HG03457 (cell line): ENCODE measurements at regions not wholly inside any gene's neighbourhood (a gene's known extent, or its start where the extent isn't known, plus 50 kb on each side); places are given as distances from the start of the nearest gene placed in this dataset.
"Not testable (repeated sequence)": the region's sequence is repeated elsewhere in the genome, so short reads cannot be mapped to it uniquely, and the experiment has no call there.

ENCODE experiments used
- ATAC-seq: cut with Tn5 transposase; IDR thresholded peaks from one replicate; pipeline ENCODE4 v1.9.1; 2021; ENCODE audit warnings: moderate number of reproducible peaks; ENCODE audit not compliant: unreplicated experiment

DNA sequence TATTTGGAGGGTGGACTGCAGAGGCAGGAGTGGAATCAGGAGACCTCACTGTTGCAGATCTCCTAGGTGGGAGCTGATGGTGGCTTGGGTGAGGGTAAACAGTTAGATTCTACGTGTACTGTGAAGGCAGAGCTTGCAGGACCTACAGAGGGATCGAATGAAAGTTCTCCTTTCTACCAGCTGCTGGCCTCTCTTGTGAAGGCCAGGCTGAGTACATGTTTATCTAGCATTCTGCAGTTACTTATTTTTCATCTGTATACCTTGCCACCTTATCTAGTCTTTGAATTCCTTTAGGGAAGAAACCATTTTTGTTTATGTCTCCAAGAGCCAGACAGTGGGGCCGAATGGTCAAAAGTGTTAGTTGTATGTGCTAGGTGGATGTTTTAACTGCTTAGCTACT is 57.6 kb downstream of the PTTG1 start:
- no peak for ATAC-seq

DNA sequence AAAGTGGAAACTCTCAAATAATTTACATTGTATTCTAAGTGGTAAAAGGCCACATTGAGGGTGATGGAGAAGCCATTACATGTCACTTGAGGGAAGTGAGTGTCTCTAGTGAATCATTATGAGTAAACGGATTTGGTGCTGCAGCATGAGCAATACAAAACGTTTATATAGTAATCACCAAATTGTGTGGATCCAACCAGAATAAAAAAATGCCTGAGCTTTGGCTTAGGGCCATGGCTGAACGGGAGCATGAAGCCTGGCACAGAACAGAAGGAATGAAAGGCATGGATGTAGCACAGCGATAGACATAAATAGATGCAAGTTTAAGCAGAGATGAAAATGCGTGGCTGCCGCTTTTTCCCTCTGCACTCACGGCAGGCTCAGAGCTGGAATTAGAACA is 58.3 kb downstream of the PTTG1 start:
- ATAC-seq: no peak

DNA sequence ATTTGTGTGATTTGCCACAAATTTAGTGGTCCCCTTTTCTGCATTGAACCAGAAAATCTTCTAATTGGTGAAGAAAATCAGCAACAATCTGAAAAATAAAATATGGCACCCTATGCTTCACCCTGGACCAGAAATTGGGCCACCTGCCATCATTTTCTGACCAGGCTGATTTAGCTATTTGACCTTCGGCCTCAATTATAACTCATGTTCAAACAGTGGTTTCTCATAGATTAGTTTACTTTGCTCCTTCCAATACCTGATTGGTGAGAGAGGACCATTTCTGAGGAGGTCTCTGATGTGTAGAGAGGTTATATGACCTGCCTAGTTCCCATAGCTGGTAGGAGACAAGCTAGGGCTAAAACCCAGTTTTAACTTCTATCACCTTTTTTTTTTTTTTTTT is 59.0 kb downstream of the PTTG1 start:
- no peak for ATAC-seq

DNA sequence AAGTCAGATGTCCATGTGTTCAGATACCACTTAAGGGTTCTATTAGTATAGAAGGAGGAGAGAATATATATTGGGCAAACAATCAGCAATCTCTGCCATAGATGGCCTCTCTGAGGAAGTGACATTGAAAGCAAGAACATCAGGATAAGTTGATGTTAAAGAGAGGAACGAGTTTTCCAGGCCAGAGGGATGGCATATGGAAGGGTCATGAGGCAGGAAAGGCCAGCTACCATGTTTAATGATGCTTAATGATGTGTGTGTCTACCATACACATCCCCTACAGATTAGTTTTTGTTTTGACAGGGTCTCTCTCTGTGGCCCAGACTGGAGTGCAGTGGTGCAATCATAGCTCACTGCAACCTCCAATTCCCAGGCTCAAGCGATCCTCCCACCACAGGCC is 63.0 kb downstream of the PTTG1 start:
- ATAC-seq: no peak

DNA sequence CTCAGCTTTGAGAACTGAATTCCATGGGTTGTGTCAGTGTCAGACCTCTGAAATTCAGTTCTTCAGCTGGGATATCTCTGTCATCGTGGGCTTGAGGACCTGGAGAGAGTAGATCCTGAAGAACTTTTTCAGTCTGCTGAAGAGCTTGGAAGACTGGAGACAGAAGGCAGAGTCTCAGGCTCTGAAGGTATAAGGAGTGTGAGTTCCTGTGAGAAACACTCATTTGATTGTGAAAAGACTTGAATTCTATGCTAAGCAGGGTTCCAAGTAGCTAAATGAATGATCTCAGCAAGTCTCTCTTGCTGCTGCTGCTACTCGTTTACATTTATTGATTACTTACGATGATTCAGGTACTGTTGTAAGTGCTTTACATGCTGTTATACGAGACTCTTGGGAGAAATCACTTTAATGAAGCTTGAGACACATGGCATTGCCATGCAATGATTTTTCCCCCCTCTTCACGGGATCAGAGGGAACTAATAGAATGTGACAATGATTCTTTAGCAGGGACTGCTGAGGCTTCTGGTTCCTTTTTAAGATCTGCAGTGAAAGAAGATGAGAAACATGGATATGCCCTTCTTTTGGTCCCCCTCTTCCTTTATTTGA is 63.8 kb downstream of the PTTG1 start:
- ATAC-seq: no peak

DNA sequence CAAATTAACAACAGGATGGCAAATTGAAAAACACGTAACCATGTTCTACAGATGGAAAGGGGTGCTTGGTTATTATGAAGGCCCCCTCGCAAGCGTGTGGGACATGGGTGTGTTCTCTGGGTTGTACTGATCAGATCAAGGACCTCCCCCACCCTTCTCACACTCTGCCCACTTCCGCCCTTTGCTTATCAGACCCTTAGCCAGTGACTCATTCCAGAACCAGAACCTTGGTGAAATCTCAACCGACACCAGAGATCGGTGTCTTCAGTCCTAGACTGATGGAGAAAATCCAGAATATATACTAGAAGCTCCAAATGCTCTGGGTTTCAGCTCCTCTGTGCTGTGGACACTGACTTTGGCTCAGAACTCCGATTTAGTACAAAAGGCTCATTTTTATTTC is 64.9 kb downstream of the PTTG1 start:
- ATAC-seq: no peak

DNA sequence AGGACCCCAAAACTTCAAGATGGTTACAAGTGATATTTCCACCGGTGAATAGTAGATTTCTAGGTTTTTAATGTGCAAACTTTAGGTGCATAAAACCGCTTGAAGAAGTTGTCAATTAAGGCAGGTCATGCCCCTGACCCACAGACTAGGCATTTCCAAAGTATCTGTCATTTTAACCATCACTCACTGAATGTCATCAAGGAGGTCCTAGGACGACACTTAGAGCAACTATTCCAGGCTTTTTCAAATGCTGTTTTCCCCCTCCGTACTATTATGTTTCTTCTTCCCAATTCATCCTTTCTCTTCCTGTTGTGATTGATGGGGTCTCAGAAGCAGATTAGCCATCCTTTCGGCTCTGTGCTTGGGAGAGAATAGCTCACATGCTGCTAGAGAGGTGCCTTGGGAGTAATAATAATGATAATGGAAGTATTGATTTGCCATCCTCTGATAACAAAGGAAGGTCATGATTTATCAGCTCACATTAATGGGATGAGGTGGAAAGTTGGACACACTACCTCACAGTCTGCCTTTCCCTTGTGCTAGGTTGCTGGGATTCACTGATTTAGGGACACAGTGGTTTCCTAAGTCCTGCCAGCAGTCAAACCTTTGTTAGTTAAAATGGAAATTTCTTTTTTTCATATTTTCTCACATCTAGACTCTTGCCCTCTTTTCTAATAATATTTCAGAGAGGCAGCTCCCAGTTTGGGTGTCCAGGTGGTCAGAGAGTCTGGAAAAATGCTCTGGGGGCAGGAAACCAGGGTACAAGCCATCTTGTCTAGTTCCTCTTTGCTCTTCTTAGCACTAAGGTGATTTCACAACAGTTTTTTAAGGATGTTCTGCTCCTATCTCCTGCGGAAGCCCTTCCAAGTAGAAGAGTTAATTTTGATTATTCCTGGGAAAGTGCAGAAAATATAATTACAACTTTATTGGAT is 67.0 kb downstream of the PTTG1 start:
- no peak for ATAC-seq

DNA sequence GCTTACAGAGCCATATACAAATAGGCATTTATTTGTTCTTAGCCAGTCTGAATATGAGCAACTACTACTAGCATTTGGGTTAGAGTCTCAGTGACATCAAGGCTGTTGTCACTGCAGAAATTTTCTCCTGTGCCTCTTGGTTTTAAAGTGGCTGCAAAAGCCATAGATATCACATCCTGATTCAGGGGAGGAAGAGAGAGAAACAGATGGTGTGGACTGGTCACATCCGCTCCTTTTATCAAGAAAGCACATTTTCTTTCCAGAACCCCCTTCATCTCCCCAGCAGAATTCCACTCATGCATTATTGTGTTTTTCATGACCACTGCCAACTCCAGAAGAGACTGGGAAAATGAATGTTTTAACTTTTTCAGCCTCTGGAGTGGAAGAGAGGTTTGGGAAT is 69.8 kb downstream of the PTTG1 start:
- ATAC-seq: no peak

DNA sequence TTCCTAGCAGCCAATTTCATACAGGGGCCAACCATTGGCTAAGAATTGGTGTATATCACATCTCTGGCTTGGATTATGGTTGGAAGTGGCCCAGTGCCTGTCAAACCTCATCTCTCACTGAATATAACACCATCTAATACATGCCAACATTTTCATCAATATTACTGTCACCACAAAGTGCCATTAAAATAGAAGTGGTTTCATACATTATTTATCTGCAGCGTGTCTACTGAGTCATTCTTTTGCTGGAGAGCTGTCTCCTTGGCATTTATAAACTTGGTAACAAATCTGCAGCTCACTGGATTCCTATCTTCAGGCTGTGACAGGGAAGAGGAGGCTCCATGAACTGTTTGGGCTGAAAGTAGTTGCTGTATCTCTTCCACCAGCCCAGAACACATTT is 70.9 kb downstream of the PTTG1 start:
- ATAC-seq: no peak

DNA sequence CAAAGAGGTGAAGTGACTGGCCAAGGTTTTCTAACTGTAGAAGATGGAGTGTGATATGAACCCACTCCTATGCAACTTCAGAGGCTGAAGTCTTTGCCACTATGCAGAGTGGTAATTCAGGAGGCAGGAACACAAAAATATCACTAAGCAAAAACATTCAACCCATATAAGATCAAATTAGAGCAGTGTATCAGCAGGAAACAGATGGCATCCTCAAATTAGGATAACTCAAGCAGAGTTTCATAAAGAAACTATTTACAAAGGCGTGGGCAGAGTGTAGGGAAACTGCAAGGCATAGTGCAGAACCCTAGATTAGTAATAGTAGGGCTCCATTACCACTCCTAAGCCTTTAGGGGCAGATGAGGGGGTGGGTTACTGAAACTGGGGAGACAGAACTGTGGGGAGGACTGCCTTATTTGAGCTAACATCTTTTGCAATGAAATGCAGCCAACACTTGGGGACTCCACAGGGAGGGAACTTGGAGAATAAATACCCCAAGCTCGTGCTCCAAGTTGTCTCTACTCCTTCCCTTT is 72.2 kb downstream of the PTTG1 start:
- ATAC-seq: no peak

DNA sequence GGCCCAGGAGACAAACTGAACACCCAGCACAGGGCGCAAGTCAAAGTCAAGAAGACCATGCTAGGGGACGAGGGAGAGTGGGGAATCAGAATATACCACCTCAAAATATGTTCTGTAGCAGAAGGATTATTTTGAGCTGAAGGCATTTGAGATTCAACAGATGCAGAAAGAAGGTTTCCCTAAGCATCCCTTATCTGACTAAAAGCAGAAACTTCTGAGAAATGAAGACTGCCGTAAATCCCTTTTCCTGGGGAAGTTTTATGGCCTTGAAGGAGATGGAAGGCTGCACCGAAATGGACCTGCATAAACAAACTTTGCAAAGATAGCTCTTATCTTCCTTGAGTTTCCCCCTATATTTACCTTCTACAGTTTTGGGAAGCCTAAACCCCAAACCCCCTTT is 72.8 kb downstream of the PTTG1 start:
- no peak for ATAC-seq

DNA sequence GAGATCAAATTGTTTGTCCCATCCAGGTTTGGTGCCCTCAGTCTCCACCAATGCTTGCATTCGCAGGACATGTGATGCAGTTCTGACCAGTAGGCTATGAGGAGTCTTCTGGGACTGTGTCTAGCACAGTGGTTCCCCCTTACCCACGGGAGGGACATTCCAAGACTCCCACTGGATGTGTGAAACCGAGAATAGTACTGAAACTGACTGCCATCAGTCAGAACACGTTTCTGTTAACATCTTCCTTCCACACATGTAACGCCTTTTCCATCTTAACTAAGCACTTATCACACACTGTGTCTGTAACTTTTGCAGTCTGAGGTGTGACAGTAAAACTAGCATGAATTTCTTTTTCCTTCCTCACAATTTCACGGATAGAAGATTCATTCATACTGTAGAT is 74.7 kb downstream of the PTTG1 start:
- peak; percentile 59 for ATAC-seq

DNA sequence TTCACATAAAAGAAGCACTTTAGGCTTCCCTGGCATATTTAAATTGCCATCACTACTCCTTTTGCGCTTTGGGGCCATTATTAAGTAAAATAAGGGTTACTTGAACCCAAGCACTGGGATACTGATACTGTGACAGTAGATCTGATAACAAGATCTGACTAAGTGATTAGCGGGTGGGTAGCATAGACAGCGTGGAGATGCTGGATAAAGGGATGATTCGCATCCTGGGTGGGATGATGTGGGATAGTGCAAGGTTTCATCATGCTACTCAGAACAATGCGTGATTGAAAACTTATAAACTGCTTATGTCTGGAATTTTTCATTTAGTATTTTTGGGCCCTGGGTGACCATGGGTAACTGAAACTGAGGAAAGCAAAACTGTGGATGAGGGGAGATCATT is 75.1 kb downstream of the PTTG1 start:
- ATAC-seq: no peak

DNA sequence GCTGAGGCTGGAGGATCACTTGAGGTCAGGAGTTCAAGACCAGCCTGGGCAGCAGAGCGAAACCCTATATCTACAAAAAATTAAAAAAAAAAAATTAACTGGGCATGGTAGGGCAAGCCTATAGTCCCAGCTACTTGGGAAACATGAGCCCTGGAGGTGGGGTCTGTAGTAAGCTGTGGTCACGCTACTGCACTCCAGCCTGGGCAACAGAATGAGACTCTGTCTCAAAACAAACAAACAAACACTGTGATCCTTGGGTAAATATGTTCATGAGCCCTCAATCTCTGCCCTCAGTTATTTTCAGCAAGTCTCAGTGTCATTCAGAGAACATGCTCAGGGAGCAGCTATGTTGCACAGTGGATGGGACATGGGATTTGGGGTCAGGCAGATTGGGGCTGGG is 76.2 kb downstream of the PTTG1 start:
- no peak for ATAC-seq

DNA sequence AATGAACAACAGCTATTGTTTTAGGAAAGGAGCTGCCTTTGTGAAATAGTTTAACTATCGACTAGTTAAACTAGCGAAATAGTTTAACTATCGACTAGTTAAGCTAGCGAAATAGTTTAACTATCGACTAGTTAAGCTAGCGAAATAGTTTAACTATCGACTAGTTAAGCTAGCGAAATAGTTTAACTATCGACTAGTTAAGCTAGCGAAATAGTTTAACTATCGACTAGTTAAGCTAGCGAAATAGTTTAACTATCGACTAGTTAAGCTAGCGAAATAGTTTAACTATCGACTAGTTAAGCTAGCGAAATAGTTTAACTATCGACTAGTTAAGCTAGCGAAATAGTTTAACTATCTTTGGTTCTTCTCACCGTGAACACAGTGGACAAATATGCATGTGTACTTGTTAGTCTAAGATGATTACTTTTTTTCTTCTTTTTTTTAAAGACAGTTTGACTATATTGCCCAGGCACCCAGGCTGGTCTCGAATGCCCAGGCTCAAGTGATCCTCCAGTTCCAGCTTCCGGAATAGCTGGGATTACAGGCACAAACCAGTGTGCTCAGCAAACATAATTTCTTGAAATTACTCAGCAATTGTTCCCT is 76.9 kb downstream of the PTTG1 start:
- ATAC-seq: not testable (repeated sequence)

DNA sequence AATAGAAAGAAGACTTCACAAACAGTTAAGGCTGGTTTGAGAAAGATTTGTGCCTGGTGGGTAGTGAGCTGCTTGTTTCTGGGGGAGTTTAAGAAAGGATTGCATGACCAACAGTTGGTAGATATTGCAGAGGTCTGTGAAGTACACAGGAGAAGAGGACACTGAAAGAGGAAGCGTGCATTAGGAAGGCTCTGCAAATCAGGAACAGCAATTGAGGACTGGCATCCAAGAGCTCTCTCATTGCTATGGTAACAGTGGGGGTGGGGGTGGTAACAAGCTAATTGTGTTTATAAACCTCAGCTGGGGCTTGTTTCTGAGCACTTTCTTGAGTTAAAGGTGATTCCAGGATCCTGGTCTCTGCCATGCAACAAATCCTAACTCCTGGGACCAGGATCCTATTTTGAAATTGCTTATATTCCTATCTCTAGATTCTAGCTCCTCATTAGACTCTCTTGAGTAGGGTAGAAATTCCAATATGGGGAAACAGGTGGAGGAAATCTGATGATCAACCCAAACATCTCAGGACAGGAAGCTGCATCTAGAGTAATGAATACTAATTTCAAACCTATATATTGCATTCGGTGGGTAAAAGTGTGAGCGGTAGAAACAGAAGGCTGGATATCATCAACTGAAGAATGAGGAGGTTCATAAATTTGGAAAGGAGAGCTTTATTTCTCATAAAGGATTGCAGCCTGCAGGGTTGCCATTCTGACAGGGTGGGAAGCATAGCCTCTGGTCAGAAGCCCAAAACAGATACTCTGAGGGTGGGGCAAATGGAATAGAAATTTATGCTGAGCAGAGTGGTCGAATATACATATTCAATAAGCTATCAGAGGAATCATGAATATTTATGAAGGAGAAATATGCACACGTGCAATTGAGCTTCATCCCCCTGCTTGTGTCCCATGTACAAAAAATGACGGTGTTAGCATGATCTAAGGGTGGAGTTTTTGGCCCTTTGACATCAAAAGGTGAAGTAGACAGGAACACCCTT is 79.4 kb downstream of the PTTG1 start:
- ATAC-seq: no peak

DNA sequence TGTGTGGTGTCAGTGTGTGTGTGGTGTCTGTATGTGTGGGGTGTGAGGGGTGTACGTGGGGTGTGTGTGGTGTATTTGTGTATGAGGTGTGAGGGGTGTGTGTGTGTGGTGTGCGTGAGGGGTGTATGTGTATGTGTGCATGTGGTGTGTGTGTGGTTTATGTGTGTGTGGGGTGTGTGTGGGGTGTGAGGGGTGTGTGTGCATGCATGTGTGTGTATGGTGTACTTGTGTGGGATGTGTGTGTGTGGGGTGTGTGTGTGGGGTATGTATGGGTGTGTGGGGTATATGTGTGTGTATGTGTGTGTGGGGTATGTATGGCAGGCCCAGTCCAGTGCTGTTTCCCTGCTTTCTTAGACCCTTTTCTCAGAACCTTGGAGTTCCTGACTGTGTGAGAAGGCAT is 83.3 kb downstream of the PTTG1 start:
- ATAC-seq: no peak

DNA sequence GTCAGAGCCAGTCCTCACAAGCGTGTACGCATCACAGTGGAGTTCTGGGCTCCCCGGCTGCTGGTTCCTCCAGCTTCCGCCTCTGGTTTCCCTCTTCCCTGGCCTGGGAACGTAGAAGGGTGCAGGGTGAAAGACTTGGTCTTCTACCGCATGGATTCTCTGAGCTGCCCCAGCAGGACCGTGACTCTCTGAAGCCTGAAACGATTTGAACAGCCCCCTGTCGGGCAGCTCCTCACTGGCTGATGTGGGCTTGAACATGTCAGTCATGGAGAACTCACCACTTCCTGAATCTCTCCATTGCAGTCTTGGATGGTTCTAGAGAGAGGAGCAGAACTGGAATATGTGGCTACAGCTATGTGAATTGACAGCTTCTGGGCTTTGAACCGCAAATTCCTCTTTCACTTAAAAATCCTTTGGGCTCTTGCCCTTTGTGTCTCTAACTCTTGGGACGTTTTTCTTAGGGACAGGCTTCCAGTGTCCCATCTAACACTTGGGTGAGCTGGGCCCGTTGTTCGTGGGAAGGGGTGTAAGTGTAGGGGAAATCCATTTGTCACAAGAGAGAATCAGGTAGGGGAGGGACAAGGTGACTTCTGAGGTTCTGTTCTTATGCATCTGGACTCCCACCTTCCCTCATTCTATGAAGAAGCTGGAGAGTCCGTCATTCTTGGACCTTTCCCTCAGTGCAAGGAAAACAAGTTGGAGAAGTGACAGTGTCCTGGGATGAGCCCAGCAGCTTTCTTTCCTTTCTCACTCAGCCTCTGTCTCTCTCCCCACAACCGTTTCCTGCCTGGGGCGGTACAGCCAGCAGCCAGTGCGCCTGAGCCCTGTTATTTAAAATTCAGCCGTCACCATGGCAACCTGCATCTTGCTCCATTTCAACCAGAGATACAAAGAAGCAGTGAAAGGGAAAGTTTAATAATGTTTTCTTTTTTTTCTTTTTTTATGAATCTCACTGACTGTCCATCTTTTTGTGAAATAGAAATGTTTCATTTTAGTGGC is 84.7 kb downstream of the PTTG1 start:
- peak; percentile 90 for ATAC-seq

DNA sequence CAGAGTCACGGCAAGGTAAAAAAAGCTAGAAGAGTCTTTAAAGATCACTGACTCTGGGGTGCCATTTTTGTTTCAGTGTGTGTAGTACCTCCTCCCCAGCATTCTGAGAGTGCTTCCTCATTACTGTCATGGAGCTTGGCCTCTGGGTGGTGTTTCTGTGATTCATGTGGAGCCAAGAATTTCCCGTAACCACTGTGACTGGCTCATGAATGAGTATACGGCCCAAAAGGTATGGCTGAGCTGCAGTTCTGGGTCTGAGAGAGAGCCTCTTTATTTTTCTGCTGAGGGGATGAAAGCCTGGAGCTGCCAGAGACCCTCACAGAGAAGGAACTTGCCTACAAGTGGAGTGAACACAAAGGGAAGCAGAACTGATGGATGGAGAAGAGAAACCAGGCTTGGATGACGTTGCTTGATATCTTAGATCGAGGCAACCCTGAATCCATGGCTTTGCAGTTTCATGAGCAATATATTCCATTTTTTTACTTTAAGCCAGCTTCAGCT is 85.6 kb downstream of the PTTG1 start:
- ATAC-seq: no peak
